Adrenal gland (tissue), 9 donors: ENCODE measurements at regions not wholly inside any gene's neighbourhood (a gene's known extent, or its start where the extent isn't known, plus 50 kb on each side); places are given as distances from the start of the nearest gene placed in this dataset.

Source experiments
- DNase-seq, 7 donors: peaks; one replicate each; pipeline ENCODE4 v3.0.0-alpha.2; 2019 to 2020
- H3K27ac ChIP-seq, 5 donors: fragments of 200-600 bp; sonication (generic) in 4 of 5; 1 replicate in 3 of 5; 2 replicates in 2 of 5; pipeline versions ENCODE4 v1.5.1 to v1.8.0; 2016 to 2020; ENCODE audit warnings: mild to moderate bottlenecking in 1 of 5
- H3K27me3 ChIP-seq: fragments of 200-600 bp; 2 replicates; pipeline ENCODE4 v1.8.0; 2021
- H3K36me3 ChIP-seq, 2 donors: fragments of 200-600 bp; replicated peaks in 1 of 2; 1 replicate in 1 of 2; 2 replicates in 1 of 2; pipeline versions ENCODE4 v1.5.1 to v1.8.0; 2018 to 2022
- H3K4me1 ChIP-seq, 2 donors: fragments of 200-600 bp; replicated peaks in 1 of 2; 1 replicate in 1 of 2; 2 replicates in 1 of 2; pipeline versions ENCODE4 v1.5.1 to v1.8.0; 2018 to 2021
- H3K4me3 ChIP-seq, 4 donors: fragments of 200-600 bp; sonication (generic) in 3 of 4; one replicate each; pipeline ENCODE4 v1.5.1; 2016 to 2018
- H3K9me3 ChIP-seq, 3 donors: fragments of 200-600 bp; sonication (generic) in 1 of 3; replicated peaks in 1 of 3; 1 replicate in 2 of 3; 2 replicates in 1 of 3; pipeline versions ENCODE4 v1.5.1 to v1.8.0; 2016 to 2021
- CTCF ChIP-seq, 6 experiments: fragments of 450-650 bp in 4 of 6; fragments of 200-600 bp in 2 of 6; sonication (generic) in 1 of 6; IDR thresholded peaks; 1 replicate in 5 of 6; 2 replicates in 1 of 6; pipeline versions ENCODE4 v1.5.1 to v1.8.0; 2016 to 2021; ENCODE audit warnings: antibody characterized with exemption in 6 of 6, mild to moderate bottlenecking in 2 of 6, moderate library complexity in 1 of 6
- POLR2A ChIP-seq, 2 donors: fragments of 450-650 bp; IDR thresholded peaks; one replicate each; pipeline ENCODE4 v1.6.1; 2017; ENCODE audit warnings: antibody characterized with exemption in 2 of 2, mild to moderate bottlenecking in 2 of 2, moderate library complexity in 1 of 2
- WGBS, 4 donors: extraction: QIAGEN DNeasy Blood & Tissue Kit in 2 of 4; methylation state at CpG; one replicate each; pipeline versions ENCODE4 v1.1.5 to v1.1.7; 2013 to 2017; 5-methylcytosine and 5-hydroxymethylcytosine counted together
- intact Hi-C, 2 donors: fragments of 100-400 bp; cut with DNase I; formaldehyde crosslinking; loops; one replicate each; pipeline versions ENCODE4 v1.14.1 to v1.15.0; 2022 to 2023
- donor health status: healthy with polysubstance abuse.
- donor health status: Bipolar disorder and iron deficiency.
- donor health status: DM: yes; HTN: yes; CAD: no.
- donor health status: DM: no; HTN: no; CAD: no.
- donor health status: DM: no; HTN: no; CAD: no.

- no peak for DNase-seq
- H3K36me3 ChIP-seq = no peaks in the 10 kb centered on the region
- H3K27me3 ChIP-seq = no peaks in the 10 kb centered on the region
- H3K4me3 ChIP-seq = no peak overlapping the region
- intact Hi-C loops = no loop called here
- TF ChIP-seq POLR2A (IDR thresholded peaks at IDR 0.05) (no peak), CTCF (IDR thresholded peaks at IDR 0.05) (no peak)
- WGBS, 4 donors = 76 to 90% (median 80%) methylated on average over 1 of the region's 1 CpG
- H3K9me3 ChIP-seq = no peaks in the 10 kb centered on the region
- H3K4me1 ChIP-seq = no peaks in the 10 kb centered on the region
- no peak overlapping the region for H3K27ac ChIP-seq
These were observed 240.4 kb upstream of the LYZL1 start for GRCh38 chr10:29048506-29048905.

- no peaks in the 10 kb centered on the region for H3K9me3 ChIP-seq
- no peaks in the 10 kb centered on the region for H3K36me3 ChIP-seq
- no peaks in the 10 kb centered on the region for H3K4me1 ChIP-seq
- 69 to 82% (median 79%) methylated on average over 3 of the region's 3 CpGs for WGBS, 4 donors
- no peaks in the 10 kb centered on the region for H3K27me3 ChIP-seq
- intact Hi-C loops = no loop called here
- no peak overlapping the region for H3K4me3 ChIP-seq
- no peak for TF ChIP-seq CTCF (IDR thresholded peaks at IDR 0.05)
- no peak for TF ChIP-seq POLR2A (IDR thresholded peaks at IDR 0.05)
- DNase-seq = no peak
- no peak overlapping the region for H3K27ac ChIP-seq
These were observed 238.8 kb upstream of the LYZL1 start for GRCh38 chr10:29050081-29050480.

- Histone ChIP-seq H3K4me1 (peaks cover 0 to 4% of the 10 kb centered on the region in 2 donors), H3K36me3 (no peaks in the 10 kb centered on the region), H3K9me3 (no peaks in the 10 kb centered on the region), H3K27ac (no peak overlapping the region), H3K4me3 (no peak overlapping the region), H3K27me3 (no peaks in the 10 kb centered on the region)
- DNase-seq = peak in 2 of 7 donors; percentile 14 to 20
- WGBS, 4 donors = 48 to 72% (median 59%) methylated on average over 2 of the region's 2 CpGs
- intact Hi-C loops = no loop called here
- TF ChIP-seq CTCF (IDR thresholded peaks at IDR 0.05) (no peak), POLR2A (IDR thresholded peaks at IDR 0.05) (no peak)
These were observed 233.8 kb upstream of the LYZL1 start for GRCh38 chr10:29055101-29055500.

- no peaks in the 10 kb centered on the region for H3K27me3 ChIP-seq
- TF ChIP-seq CTCF (IDR thresholded peaks at IDR 0.05) (no peak), POLR2A (IDR thresholded peaks at IDR 0.05) (no peak)
- 60 to 62% (median 62%) methylated on average over 2 of the region's 2 CpGs for WGBS, 4 donors
- no peaks in the 10 kb centered on the region for H3K9me3 ChIP-seq
- no peak overlapping the region for H3K27ac ChIP-seq
- no peak overlapping the region for H3K4me3 ChIP-seq
- H3K4me1 ChIP-seq = peaks cover 0 to 4% of the 10 kb centered on the region in 2 donors
- intact Hi-C loops = no loop called here
- no peaks in the 10 kb centered on the region for H3K36me3 ChIP-seq
- no peak for DNase-seq
These were observed 232.1 kb upstream of the LYZL1 start for GRCh38 chr10:29056729-29057128.
